ENCODE measurements at regions not wholly inside any gene's neighbourhood (a gene's known extent, or its start where the extent isn't known, plus 50 kb on each side); places are given as distances from the start of the nearest gene placed in this dataset.
"Not testable (repeated sequence)": the region's sequence is repeated elsewhere in the genome, so short reads cannot be mapped to it uniquely, and the experiment has no call there.

DNA sequence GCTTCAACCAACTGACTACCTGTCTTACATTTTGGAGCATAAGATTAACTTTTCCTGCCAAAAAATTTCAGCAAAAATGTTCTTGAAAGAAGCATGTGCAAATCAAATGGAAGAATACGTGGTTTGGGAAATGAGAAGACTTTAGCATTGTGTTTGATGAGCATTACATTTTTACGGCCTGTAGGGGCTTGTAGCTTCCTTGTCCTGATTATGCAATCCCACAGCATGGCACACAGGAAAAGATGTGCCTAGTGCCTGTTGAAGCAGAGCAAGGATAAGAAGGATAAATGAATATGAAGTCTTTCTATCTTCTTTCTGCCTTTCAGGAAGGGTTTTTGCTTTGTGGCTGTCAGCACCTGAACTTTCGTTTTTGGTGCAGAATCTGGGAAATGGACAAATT, 134.1 kb upstream of the PALS2 start:
- not testable (repeated sequence) for H3K4me1 ChIP-seq (ENCODE audit: control insufficient read depth in 2 of 2, insufficient read depth in 2 of 2, low read length in 2 of 2); H3K27ac ChIP-seq (ENCODE audit: low read depth in 1 of 2, low read length in 1 of 2); H3K36me3 ChIP-seq (ENCODE audit: control insufficient read depth in 2 of 2, insufficient read depth in 2 of 2, low read length in 1 of 2); H3K4me3 ChIP-seq (ENCODE audit: low read length in 2 of 2); DNase-seq (ENCODE audit: low read depth in 6 of 9, low spot score in 9 of 9); H3K9me3 ChIP-seq (ENCODE audit: control insufficient read depth in 2 of 2, insufficient read depth in 1 of 2, low read length in 1 of 2); H3K27me3 ChIP-seq (ENCODE audit: control insufficient read depth in 2 of 2, insufficient read depth in 1 of 2, low read length in 1 of 2)
- WGBS, result 89% methylated on average over 3 of the region's 3 CpGs

DNA sequence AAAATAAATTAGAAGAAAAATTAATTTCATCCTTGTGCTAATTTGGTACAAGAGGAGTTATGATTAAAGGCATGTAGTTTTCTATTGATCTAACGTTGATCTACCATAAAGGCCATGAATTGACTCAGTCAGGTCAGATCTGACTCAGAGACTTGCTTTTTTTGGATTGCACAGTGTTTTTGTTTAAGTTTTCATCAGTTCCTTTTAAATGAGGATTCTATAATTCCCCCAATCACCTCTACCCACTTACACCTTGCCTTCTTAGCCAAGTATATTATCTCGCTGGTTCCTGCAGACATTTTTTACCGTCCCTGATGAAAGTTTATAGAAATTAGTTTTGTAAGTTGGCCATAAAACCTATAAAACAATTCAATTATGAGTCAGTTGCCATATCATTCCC, 132.4 kb upstream of the PALS2 start:
- Histone ChIP-seq H3K4me1 (ENCODE audit: control insufficient read depth in 2 of 2, insufficient read depth in 2 of 2, low read length in 2 of 2) (peaks cover 0 to 4% of the 10 kb centered on the region in 2 donors), H3K4me3 (ENCODE audit: low read length in 2 of 2) (no peak overlapping the region), H3K27me3 (ENCODE audit: control insufficient read depth in 2 of 2, insufficient read depth in 1 of 2, low read length in 1 of 2) (no peaks in the 10 kb centered on the region), H3K9me3 (ENCODE audit: control insufficient read depth in 2 of 2, insufficient read depth in 1 of 2, low read length in 1 of 2) (no peaks in the 10 kb centered on the region), H3K36me3 (ENCODE audit: control insufficient read depth in 2 of 2, insufficient read depth in 2 of 2, low read length in 1 of 2) (no peaks in the 10 kb centered on the region), H3K27ac (ENCODE audit: low read depth in 1 of 2, low read length in 1 of 2) (no peak overlapping the region)
- DNase-seq (ENCODE audit: low read depth in 6 of 9, low spot score in 9 of 9), result no peak
- WGBS, result 95% methylated on average over 3 of the region's 3 CpGs

DNA sequence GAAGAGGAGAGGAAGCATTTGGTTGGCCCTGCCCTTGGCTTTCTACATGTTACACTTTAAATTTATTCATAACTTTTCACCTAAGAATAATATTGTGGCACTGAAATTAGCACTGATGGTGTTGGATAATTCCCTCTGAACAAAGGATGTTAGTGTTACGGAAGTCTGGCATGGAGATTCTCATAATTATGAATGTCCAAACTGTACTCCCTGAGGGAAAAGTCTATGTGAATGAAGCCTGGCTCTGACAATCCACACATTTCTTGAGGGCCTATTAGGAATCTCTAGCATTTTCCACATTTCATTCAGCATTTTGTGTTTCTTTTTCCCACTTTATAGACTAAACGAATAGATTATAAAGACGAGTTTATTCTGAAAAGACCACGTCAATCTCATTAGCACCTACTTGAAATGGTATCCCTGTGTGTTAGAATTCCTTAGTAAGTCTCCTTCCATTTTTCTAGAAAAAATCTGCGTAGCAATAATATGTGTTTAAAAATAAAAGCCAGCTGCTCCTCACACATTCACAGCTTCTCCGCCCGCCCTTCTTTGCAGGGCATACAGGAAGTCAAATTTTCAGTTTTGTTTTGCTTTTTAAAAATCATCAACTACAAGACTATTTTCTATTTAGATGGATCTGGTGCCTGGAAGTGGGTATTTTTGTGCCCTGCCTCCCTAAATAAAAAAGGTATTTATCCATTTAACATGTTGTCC, 131.8 kb upstream of the PALS2 start:
- DNase-seq (ENCODE audit: low read depth in 6 of 9, low spot score in 9 of 9), result no peak
- H3K27ac ChIP-seq (ENCODE audit: low read depth in 1 of 2, low read length in 1 of 2), result no peak overlapping the region

DNA sequence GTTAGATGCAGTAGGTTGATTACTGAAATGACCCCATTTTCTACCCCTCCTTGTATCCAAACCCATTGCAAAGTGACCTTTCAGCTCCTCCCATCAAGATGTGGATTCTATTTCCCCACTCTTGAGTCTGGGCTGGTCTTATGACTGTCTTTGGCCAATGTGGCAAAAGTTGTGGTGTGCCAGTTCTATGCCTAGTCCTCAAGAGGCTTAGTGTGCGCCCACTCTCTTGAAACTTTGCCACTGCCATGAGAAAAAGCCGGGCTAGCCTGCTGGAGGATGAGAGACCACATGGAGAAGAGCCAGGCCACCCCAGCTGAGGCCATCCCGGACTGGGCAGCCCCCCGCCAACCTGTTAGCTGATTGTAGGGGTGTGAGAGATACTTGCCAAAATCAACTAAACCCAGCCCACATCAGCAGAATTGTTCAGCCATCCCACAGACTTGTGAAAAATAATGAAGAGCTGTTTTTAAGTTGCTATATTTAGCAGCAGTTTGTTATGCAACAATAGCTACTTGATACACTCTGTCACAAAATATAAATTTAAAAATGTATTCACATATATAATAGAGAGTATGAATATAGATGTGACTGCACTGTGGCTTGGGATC, 131.0 kb upstream of the PALS2 start:
- Histone ChIP-seq H3K27ac (ENCODE audit: low read depth in 1 of 2, low read length in 1 of 2) (no peak overlapping the region), H3K9me3 (ENCODE audit: control insufficient read depth in 2 of 2, insufficient read depth in 1 of 2, low read length in 1 of 2) (no peaks in the 10 kb centered on the region), H3K36me3 (ENCODE audit: control insufficient read depth in 2 of 2, insufficient read depth in 2 of 2, low read length in 1 of 2) (no peaks in the 10 kb centered on the region), H3K4me1 (ENCODE audit: control insufficient read depth in 2 of 2, insufficient read depth in 2 of 2, low read length in 2 of 2) (peaks cover 0 to 4% of the 10 kb centered on the region in 2 donors), H3K27me3 (ENCODE audit: control insufficient read depth in 2 of 2, insufficient read depth in 1 of 2, low read length in 1 of 2) (no peaks in the 10 kb centered on the region), H3K4me3 (ENCODE audit: low read length in 2 of 2) (no peak overlapping the region)
- WGBS, result 94% methylated on average over 4 of the region's 4 CpGs
- DNase-seq (ENCODE audit: low read depth in 6 of 9, low spot score in 9 of 9), result no peak

More for the DNA sequence above, 131.8 kb upstream of the PALS2 start:
- WGBS, result 70% methylated on average over 7 of the region's 7 CpGs
- peaks cover 0 to 4% of the 10 kb centered on the region in 2 donors for H3K4me1 ChIP-seq (ENCODE audit: control insufficient read depth in 2 of 2, insufficient read depth in 2 of 2, low read length in 2 of 2)
- no peak overlapping the region for H3K4me3 ChIP-seq (ENCODE audit: low read length in 2 of 2)
- H3K9me3 ChIP-seq (ENCODE audit: control insufficient read depth in 2 of 2, insufficient read depth in 1 of 2, low read length in 1 of 2), result no peaks in the 10 kb centered on the region
- H3K27me3 ChIP-seq (ENCODE audit: control insufficient read depth in 2 of 2, insufficient read depth in 1 of 2, low read length in 1 of 2), result no peaks in the 10 kb centered on the region
- H3K36me3 ChIP-seq (ENCODE audit: control insufficient read depth in 2 of 2, insufficient read depth in 2 of 2, low read length in 1 of 2), result no peaks in the 10 kb centered on the region

DNA sequence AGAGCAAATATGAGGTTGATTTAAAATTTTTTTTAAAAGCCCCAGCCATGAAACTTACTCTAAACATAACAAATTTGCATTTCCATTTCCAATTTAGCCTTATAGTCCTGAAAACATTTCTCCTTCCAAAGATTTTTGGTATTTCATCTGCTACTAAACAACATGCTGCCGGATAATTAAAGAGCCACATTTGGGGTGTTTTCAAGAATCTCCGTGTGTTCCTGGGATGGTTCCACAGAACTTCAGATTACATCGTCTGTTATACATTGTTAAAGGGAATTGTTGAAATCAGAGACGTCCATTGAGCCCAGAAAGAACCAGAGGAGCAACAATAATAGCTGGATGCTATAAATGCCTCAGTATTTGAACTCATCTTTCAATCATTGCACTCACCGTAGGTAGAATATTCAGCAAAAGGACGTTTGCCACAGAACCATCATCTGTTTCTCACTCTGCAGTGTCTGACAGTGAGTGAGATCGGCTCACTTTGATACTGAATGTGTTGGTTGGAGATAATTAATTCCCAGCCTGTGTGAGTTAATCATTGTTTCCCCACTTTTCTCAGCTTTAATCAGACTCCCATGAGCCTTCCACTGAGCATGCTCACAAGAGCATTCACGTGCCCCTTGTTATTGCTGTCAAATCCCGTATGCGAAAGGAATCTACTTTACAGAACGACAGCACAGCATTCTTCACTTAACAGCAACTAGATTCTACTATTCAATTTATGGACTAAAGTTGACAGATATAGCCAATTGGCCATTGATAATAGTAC, 128.4 kb upstream of the PALS2 start:
- Histone ChIP-seq H3K9me3 (ENCODE audit: control insufficient read depth in 2 of 2, insufficient read depth in 1 of 2, low read length in 1 of 2) (no peaks in the 10 kb centered on the region), H3K36me3 (ENCODE audit: control insufficient read depth in 2 of 2, insufficient read depth in 2 of 2, low read length in 1 of 2) (no peaks in the 10 kb centered on the region), H3K4me1 (ENCODE audit: control insufficient read depth in 2 of 2, insufficient read depth in 2 of 2, low read length in 2 of 2) (no peaks in the 10 kb centered on the region), H3K4me3 (ENCODE audit: low read length in 2 of 2) (no peak overlapping the region), H3K27ac (ENCODE audit: low read depth in 1 of 2, low read length in 1 of 2) (no peak overlapping the region), H3K27me3 (ENCODE audit: control insufficient read depth in 2 of 2, insufficient read depth in 1 of 2, low read length in 1 of 2) (no peaks in the 10 kb centered on the region)
- 94% methylated on average over 11 of the region's 11 CpGs for whole genome bisulfite sequencing
- no peak for DNase-seq (ENCODE audit: low read depth in 6 of 9, low spot score in 9 of 9)

DNA sequence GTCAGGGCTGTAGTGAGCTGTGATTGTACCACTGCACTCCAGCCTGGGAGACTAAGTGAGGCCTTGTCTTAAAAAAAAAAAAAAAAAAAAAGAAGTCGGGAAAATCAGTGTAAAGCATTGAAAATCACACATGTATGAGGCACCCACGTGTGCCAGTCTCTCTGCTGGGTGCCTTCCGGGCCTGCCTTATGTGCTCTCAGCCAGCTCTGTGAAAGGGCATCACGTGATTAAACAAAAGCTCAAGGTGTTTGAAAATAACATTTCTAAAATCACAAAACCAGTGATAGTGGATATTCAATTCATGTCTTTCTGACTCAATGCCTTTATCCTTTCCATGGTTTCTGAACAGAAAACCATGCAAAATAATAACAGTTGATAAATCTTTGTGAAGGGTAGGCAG, 125.2 kb upstream of the PALS2 start:
- Histone ChIP-seq H3K27me3 (ENCODE audit: control insufficient read depth in 2 of 2, insufficient read depth in 1 of 2, low read length in 1 of 2) (no peaks in the 10 kb centered on the region), H3K4me3 (ENCODE audit: low read length in 2 of 2) (no peak overlapping the region), H3K4me1 (ENCODE audit: control insufficient read depth in 2 of 2, insufficient read depth in 2 of 2, low read length in 2 of 2) (no peaks in the 10 kb centered on the region), H3K36me3 (ENCODE audit: control insufficient read depth in 2 of 2, insufficient read depth in 2 of 2, low read length in 1 of 2) (no peaks in the 10 kb centered on the region), H3K9me3 (ENCODE audit: control insufficient read depth in 2 of 2, insufficient read depth in 1 of 2, low read length in 1 of 2) (no peaks in the 10 kb centered on the region), H3K27ac (ENCODE audit: low read depth in 1 of 2, low read length in 1 of 2) (no peak overlapping the region)
- no peak for DNase-seq (ENCODE audit: low read depth in 6 of 9, low spot score in 9 of 9)
- 92% methylated on average over 4 of the region's 4 CpGs for WGBS

DNA sequence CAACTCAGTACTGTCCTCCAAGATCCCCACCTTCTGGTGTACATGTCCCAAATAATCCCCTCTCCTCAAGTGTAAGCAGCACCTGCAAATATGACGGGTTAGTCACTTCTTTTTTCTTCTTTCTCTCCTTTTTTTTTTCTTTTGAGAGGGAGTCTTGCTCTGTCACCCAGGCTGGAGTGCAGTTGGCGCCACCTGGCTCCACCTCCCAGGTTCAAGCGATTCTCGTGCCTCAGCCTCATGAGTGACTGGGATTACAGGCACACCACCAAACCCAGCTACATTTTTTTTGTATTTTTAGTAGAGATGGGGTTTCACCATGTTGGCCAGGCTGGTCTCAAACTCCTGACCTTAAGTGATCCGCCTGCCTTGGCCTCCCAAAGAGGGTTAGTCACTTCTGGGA, 123.8 kb upstream of the PALS2 start:
- H3K27ac ChIP-seq (ENCODE audit: low read depth in 1 of 2, low read length in 1 of 2); H3K36me3 ChIP-seq (ENCODE audit: control insufficient read depth in 2 of 2, insufficient read depth in 2 of 2, low read length in 1 of 2); H3K4me3 ChIP-seq (ENCODE audit: low read length in 2 of 2); H3K9me3 ChIP-seq (ENCODE audit: control insufficient read depth in 2 of 2, insufficient read depth in 1 of 2, low read length in 1 of 2); DNase-seq (ENCODE audit: low read depth in 6 of 9, low spot score in 9 of 9); H3K4me1 ChIP-seq (ENCODE audit: control insufficient read depth in 2 of 2, insufficient read depth in 2 of 2, low read length in 2 of 2); H3K27me3 ChIP-seq (ENCODE audit: control insufficient read depth in 2 of 2, insufficient read depth in 1 of 2, low read length in 1 of 2): not testable (repeated sequence)
- 89% methylated on average over 5 of the region's 5 CpGs for WGBS

DNA sequence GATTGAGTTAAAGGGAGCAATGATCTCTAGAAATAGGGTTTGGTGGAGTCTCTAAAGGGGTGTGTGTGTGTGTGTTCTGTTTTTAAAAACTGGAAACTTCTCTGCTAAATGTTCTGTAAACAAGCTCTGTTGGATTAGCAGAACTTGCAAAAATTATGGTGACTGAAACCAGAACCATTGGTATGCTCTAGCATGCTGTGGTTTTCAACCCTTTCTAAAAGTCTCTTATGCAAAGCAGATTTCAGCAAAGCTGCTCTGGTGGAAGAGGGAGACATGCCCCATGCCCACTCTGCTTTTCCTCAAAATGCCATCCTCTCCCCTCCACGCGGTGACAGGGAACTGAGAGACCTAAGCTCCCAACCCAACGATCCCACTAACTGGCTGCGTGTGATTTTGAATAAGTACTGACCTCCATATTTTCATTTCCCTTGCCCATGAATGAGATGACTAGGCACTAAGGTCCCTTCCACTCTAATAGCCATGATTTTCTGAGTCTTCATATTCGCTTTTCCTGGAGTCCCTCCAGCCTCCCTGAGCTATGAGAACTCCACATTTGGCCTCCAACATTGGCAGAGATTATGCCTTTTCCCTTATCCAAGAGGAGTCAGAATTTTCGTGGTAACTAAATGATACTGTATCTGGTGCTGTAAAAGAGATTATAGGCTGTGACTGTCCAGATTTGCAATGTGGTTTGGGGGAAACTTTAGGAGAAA, 117.3 kb upstream of the PALS2 start:
- H3K4me3 ChIP-seq (ENCODE audit: low read length in 2 of 2), result no peak overlapping the region
- DNase-seq (ENCODE audit: low read depth in 6 of 9, low spot score in 9 of 9), result no peak
- H3K9me3 ChIP-seq (ENCODE audit: control insufficient read depth in 2 of 2, insufficient read depth in 1 of 2, low read length in 1 of 2), result no peaks in the 10 kb centered on the region
- H3K27me3 ChIP-seq (ENCODE audit: control insufficient read depth in 2 of 2, insufficient read depth in 1 of 2, low read length in 1 of 2), result no peaks in the 10 kb centered on the region
- H3K36me3 ChIP-seq (ENCODE audit: control insufficient read depth in 2 of 2, insufficient read depth in 2 of 2, low read length in 1 of 2), result no peaks in the 10 kb centered on the region
- no peak overlapping the region for H3K27ac ChIP-seq (ENCODE audit: low read depth in 1 of 2, low read length in 1 of 2)
- 83% methylated on average over 6 of the region's 6 CpGs for WGBS
- no peaks in the 10 kb centered on the region for H3K4me1 ChIP-seq (ENCODE audit: control insufficient read depth in 2 of 2, insufficient read depth in 2 of 2, low read length in 2 of 2)

All from thymus (tissue), 11 donors.